ENCODE measurements at regions not wholly inside any gene's neighbourhood (a gene's known extent, or its start where the extent isn't known, plus 50 kb on each side); places are given as distances from the start of the nearest gene placed in this dataset.

DNA sequence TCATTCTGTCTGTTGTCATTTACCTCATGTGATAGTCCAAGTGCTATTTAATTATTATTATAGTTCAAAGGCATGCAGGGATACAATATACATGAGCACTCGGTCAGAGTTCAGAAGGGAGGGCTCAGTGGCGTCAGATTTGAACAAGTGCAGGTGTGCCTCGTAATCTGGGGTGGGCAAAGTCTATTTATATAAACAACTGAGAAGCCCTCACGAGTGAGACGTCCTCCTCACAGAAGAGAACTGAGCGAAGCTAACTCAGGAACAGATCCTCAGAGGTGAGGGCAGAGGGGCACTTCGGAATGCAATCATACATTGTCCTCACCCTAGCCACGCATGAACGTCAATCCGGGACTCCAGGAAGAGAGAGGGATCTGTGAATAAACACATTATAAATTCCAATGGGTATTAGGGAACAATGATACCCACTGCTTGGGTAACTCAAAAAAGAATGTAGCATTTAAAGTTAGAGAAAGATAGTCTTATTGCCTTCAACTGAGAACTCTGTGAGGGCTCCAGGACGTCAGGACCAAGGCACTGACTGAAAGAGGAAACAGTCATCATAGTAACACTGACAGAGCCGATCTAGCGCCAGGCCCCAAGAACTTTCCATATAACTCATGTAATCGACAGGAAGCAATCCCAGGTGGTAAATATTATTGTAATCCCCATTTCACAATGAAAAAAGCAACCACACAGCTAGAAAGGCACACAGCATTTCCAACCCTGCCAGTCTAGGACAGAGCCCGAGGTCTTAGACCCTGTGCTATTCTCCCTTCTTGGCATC lies 127.1 kb upstream of the B3GALT2 start:
- DNase-seq (ENCODE audit: low read depth in 2 of 2), result no peak

DNA sequence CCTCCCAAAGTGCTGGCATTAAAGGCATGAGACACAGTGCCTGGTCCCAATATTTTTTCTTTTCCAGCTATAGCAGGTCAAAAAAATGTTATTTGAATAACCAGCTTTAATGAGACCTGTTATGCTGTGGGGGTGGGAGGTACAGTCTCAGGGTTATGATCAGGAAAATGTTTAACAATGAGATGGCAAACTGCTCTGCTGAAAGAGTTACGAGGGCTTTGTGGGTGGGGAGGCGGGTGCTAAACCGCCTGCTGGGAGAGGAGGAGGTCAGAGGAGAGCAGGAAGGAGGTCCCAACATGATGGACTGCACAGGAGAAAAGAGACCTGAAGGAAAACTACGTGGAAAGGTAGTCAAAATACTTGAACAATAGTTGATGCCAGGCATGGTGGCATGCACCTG lies 126.0 kb upstream of the B3GALT2 start:
- DNase-seq (ENCODE audit: low read depth in 2 of 2), result no peak

DNA sequence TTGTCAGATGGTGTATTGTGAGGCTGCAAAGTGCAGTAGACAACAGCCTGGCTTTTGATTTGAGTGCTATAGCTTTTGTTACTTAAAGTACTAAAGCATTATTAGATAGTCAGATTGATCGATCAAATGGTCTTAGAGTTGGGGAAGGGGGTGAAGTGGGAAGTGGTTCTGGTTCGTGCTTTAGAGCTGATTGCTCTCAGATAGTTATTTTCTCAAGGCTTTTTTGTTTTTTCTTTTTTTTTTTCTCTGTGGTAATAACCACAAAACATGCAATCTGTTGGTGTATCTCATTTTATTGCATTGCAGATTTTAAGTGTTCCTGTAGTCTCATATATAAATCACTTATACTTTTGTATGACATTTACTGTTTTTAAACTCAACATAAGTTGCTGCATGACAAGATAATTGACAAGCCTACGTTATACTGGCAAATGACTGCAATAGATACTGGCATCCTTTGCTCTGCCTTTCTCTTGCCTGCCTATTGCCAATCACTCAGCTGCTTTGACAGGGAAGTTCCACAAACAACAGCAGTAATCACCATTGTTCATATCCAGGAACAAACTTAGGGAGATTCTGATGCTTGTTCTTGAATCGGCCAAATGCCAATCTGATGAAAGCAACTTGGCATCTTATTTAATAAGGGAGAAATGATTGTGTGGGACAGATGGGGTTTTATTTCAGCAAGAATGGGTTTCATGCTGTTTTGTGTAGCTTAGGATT lies 125.0 kb upstream of the B3GALT2 start:
- DNase-seq (ENCODE audit: low read depth in 2 of 2), result no peak

DNA sequence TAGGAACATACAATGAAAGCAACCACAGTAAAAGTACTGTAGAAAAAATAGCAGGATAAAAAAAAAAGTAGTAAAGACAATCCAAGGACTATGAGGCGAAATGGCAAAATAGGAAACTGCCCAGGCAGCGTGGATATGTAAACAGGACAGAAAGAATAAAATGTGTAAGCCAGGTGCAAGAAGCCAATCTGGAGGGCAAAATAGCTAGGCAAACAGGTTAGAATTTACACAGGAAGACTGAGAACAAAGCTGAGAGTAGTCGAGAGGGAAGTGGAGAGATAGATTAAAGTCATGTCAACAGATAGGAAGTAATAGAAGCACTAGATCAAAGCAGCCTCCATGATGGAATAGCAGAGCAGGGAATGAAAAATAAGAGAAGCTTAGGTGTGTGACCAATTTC lies 124.2 kb upstream of the B3GALT2 start:
- DNase-seq (ENCODE audit: low read depth in 2 of 2), result no peak

DNA sequence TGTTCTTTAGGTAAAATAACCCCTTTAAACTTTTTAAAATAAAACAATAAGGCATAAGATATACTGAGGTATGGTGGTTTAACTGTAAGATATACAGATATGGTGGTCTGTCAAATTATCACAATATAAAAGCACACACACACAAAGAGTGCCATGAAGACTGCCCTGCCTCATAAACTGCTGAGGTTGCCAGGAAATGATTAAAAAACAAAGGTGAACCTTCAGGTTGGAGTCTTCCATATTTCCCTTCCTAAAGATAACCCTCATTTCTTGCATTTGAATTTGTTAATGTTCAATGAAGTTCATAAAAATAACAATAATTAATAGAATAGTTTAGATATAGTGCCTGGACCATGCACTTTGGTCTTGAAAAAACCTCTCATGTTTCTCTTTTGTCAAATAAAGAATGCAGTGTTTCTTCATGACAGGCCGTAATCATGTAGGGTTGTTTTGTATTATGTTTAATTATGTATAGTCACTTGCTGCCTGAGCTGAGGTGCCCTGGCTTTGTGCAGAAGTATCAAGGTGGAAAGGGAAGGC lies 123.6 kb upstream of the B3GALT2 start:
- DNase-seq (ENCODE audit: low read depth in 2 of 2), result no peak

DNA sequence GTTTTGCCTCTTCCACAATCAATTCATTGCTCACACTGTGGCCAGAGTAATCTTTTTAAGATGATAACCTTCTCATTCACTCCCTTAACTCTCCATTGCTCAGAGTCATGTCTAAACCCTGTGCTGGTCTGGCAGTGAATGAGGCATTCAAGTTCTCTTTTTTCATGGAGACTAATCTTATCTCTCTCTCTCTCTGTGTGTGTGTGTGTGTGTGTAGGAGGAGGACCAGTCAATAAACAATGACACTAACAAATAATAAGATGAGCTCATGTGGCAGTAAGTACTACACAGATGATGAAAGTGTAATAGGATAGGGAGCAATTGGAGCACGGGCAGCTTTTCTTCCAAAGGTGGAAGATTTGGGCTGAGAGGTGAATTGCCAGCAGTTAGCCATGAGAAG lies 122.0 kb upstream of the B3GALT2 start:
- no peak for DNase-seq (ENCODE audit: low read depth in 2 of 2)

DNA sequence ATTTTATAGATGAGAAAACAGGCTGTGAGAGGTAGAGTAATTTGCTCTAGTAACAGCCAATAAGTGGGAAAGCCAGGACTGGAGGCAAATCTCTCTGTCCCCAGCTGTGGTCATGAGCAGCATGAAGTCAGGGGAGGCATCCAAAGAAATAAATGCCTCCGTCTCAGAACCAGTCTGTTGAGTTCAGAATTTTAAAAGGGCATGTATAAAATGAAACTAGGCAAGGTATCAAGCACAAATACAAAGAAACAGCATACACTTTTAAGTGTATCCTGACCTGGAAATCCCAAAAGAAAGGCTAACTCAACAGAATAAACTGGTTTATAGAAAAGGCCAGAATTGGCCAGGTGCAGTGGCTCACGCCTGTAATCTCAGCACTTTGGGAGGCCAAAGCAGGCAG lies 120.0 kb upstream of the B3GALT2 start:
- no peak for DNase-seq (ENCODE audit: low read depth in 2 of 2)
